Epithelial cell of prostate (primary cell): ENCODE measurements at regions not wholly inside any gene's neighbourhood (a gene's known extent, or its start where the extent isn't known, plus 50 kb on each side); places are given as distances from the start of the nearest gene placed in this dataset.

Source experiments
- DNase-seq: peaks from one replicate; pipeline ENCODE4 v3.0.0-alpha.2; 2011; ENCODE audit warnings: low read depth, low spot score
- H3K27ac ChIP-seq: fragments of 450-650 bp; 2 replicates; pipeline ENCODE4 v1.5.1; 2017; ENCODE audit warnings: mild to moderate bottlenecking

DNA sequence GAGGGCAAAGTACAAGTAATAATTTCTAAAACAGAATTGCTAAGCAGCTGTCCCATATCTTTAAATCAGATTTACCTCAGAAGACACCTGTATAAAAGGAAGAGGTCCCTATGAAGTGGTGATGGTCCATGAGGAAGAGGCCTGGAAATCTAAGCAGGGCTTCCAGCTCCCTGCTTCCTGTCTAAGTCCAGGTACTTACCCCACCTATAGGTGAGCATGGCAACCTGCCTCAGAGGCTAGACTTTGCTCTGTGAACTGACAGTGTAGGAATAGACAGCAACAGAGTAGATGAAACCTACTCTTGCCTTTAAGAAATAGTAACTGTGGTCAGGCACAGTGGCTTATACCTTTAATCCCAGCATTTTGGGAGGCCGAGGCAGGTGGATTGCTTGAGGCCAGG is 55.8 kb upstream of the ARRDC3 start:
- no peak overlapping the region for H3K27ac ChIP-seq
- no peak for DNase-seq

GRCh38 chr5:91436241-91436640 is 53.1 kb upstream of the ARRDC3 start:
- no peak overlapping the region for H3K27ac ChIP-seq
- DNase-seq, result no peak

- H3K27ac ChIP-seq, result no peak overlapping the region
- DNase-seq, result no peak
Measured at GRCh38 chr5:91434348-91434747, 51.2 kb upstream of the ARRDC3 start.

- DNase-seq, result no peak
- no peak overlapping the region for H3K27ac ChIP-seq
Measured at GRCh38 chr5:91433861-91434260, 50.7 kb upstream of the ARRDC3 start.
